Smooth muscle cell of the brain vasculature (primary cell): ENCODE measurements at regions not wholly inside any gene's neighbourhood (a gene's known extent, or its start where the extent isn't known, plus 50 kb on each side); places are given as distances from the start of the nearest gene placed in this dataset.
"Not testable (repeated sequence)": the region's sequence is repeated elsewhere in the genome, so short reads cannot be mapped to it uniquely, and the experiment has no call there.

Experiments used
- DNase-seq: peaks from one replicate; pipeline ENCODE4 v3.0.0-alpha.2; 2012; ENCODE audit warnings: low read depth, low spot score

DNA sequence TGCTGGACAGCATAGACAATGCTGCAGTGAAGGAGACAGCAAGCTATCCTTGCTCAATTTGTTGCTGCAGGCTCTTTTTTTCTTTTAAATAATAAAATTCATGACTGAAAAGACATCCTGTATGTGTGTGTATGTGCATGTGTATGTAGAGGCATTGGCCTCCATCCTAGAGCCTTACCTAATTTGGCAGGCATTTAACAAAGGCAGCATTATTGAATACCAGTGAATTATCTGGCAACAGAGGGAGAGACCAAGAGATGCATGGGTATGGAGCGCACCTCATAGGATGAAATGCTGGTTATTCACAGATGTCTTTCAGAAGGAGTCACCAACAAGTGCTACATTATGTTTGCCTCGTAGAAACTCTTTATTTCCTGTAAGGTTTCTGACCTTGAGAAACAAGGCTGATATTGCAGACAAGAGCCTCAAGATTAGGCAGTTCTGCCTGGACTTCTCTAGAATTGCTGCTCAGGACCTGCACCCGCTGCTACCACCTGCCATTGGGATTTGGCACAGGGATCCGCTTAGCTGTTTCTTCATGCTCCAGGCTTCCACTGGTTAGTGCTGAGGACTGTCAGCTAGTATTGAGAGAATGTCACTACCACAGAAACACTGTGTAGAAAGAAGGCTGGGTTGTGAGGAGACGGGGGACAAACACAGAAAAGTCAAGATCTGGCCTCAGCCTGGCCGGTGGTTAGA is 247.7 kb upstream of the RFX3 start:
- no peak for DNase-seq

DNA sequence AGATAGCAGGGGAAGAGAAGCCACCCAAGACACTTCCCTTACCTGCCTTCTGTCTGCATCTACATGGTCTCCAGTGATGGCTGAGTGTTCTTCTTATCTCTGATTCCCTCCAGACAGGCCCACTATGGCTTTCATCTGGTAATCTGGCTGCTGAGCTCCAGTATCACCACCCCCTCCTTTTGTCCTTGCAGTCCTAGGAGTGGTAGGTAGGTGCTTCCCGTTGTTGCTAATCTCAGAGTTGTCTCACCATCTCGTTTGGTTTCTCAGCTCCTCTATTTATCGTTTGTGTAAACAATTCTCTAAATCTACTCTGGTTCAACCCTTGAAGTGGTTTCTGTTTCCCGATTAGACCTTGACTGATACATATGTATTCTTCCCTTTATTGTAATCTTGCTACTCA is 243.8 kb upstream of the RFX3 start:
- no peak for DNase-seq

DNA sequence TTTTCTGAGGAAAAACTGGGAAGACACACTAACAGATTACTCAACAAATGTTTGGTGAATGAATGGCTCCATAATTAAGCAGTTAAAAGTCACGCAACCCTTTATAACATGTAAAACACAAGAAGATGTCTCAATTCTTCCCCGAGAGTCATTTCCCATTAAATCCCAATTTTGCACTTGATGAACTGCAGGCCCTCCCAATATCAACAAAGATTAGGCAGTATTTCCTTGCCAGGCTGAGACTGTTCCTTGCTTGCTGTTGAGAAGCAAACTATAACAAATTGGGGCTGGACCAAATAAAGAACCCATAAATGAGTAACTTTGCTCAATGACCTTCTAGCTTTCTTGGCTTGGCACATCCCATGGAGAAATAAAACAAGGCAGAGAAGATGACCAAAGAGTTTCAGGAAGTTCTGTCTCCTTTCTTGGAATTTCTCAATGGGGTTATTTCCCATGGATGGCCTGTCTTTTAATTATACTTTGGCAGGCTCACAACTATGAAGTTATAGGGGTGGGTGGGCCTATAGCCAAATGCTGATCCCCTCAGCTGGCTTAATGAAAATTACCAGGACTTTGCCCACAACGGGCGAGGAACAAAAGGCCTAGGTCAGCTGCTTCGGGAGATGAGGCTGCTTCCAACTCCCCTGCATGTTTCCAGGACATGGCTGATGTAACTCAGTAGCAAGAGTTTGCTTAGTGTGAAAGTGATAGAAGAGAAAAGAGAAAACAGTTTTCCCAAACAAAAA is 243.1 kb upstream of the RFX3 start:
- DNase-seq: no peak

DNA sequence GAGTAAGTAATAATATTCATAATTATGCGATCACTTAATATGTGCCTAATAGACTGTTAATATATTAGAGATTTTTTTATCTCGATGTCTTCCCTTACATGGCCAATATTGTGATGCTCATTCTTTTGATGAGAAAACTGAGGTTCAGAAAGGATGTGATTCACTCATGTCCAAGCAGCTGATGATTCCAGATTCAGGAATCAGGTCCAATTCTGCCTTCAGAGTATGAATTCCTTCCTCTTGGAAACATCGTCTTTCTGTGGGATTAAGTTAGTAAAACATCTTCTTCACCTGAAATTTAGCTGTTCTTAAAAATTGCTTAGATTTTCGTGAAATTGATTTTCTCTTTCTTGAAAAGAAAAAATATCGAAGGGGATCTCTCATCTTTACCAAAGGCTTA is 242.5 kb upstream of the RFX3 start:
- DNase-seq: no peak

DNA sequence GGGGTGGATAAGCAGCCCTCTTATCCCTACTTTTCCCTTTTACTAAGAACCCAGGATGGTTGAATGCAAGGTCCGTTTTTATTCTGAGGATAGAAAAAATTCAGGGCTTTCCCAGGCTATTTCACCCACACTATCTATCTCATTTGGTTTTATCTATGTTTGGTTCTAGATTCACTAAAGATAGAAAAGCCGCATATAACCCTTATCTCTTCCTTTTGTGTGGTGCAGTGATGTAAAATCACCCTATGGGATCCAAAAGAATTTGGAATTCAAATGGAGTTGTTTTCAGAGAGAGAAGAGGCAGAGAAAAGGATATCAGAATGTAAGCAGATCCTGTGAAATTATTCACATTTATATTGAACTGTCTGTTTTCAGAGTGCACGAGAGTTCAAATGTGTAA is 236.3 kb upstream of the RFX3 start:
- no peak for DNase-seq

DNA sequence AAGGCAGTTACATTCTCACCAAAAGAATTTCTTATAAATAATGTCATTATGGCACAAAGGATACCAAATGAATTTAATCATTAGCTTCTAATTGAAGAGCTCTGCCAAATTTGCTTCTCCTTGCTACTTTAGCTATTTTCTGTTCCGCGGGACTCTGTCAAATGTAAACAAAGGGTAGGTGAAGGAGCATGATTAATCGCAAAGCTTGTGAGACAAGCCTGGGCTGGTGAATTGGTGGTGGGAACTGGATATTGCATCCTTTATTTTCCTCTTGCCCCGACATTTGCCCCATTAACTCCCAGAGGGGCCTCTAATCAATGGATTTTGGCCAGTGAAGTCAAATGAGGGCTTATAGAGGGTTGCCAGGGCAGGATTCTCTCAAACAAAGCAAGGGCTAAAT is 234.2 kb upstream of the RFX3 start:
- no peak for DNase-seq

DNA sequence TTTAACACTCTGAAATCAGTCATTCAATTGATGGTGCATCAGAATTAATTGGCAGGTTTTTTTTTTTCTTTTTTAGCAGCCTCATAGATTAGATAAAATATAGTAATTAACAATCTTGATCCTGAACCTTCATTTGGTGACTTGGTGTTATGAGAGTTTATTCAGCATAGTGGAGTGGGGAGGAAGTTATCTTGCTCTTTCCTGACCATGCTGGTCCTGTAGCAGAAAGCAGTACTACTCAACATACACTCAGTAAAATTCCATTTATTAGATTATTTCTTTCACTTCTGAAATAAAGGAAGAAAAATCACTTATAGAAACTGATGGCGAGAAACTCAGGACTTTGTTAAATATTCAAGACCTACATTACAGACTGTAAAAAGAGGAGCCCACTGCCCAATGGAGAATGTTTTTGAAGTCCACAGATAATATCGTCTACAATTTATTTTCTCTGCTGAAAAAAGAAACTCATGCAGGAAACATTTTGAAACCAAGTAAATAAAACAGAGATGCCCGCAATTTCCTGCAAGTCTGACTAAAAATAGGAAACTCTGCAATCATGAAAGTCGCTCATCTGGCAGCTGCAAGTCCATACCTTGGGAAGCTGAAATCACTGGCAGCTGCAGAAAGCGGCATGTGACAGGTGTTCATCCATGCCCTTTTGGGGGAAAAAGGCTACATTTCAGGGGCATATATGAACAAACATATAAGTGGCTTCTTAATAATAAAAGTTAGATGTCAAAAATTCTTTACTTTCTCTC is 233.2 kb upstream of the RFX3 start:
- no peak for DNase-seq

DNA sequence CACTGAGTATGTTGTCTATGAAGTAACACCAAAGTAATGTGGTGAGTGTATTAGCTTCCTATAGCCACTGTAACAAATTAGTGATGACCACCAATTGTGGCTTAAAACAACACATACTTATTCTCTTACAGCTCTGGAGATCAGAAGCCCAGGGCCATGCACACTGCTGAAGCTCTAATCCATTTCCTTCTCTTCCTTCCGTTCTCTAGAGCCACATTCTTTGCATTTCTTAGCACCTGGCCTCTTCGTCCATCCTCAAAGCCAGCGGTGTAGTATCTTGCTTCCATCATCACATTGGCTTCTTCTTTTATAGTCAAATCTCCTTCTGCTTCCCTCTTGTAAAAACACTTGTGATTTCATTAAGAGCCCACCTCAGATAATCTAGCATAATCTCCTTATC is 230.3 kb upstream of the RFX3 start:
- DNase-seq: no peak

DNA sequence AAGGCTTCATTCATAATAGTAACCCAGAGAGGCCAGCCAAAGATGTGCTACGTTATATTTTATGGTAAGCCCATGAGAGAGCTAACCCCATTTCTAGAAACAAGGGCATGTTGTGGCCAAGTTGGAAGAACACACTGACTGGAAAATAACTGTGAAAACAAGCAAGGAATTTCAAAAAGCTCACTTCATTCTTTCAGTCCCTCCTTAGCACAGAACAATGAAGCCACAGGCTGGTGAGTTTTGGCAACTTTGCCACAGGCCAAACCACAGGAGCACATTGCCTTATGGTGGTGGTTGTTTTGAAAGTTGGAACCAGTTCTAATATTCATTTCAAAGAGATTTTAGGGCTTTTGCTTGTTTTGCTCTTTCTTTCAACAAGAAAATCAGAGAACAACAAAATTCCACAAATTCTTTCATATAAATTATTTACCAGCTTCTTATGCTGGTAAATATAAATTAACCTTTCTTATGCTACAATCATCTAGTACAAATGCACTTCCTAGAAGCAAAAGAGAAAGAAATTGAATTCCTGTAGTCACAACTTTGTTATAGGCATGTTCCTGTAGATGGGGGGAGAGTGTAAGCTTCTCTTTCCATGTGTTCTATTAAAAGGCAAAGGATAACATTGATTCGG is 225.4 kb upstream of the RFX3 start:
- DNase-seq: no peak

DNA sequence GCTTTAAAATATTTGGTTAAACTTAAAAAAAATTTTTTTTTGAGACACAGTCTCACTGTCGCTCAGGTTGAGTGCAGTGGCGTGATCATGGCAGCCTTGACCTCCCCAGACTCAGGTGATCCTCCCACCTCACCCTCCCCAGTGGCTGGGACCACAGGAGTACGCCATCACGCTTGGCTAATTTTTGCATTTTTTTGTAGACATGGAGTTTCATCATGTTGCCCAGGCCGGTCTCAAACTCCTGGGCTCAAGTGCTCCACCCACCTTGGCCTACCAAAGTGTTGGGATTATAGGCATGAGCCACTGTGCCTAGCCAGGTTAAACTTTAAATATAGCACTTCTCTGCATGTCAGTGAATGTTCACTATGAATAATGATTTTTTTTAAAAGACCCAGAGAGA is 224.5 kb upstream of the RFX3 start:
- DNase-seq: no peak

DNA sequence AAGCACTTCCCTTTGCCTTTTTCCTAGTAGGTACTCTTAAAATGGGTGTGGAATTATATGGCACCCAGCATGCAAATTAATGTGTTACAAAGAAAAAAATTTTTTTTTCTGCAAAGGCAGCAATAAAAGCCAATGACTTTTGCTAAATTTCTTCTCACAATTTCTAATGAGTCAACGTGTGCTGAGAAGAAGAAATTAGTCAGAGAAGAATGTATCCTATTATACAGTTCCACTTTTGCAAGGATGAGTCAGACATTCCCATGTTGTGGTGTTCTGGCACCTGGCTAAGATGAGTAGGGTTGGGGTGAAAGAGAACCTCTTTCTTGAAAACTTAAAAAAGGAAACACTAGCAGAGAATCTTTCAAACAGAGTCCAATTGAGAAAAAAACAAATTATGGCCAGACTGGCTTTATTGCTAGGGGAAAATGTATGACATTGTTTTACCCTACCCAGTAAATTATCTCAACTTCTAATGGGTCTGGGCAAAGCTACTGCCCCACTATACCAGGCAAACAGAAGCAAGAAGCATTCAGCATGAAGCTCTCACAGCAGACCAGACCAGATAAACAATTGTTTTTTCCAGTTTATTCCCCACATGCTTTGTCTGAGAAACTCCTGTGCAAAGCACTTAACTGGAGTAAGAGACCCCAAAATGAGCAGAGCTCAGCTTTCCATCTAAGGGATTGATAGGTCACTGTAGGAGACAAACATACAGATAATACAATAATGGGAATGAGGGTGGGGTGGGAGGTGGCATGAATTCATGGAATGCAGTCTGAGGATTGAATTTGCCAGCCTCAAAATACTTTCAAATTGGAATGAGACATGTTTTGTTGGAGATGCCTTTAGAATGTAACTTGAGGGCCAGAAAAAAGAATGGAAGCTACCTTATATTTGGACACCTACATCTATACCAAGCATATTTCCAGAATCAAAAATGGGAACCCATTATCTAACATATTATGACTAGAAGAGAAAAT is 220.8 kb upstream of the RFX3 start:
- no peak for DNase-seq

DNA sequence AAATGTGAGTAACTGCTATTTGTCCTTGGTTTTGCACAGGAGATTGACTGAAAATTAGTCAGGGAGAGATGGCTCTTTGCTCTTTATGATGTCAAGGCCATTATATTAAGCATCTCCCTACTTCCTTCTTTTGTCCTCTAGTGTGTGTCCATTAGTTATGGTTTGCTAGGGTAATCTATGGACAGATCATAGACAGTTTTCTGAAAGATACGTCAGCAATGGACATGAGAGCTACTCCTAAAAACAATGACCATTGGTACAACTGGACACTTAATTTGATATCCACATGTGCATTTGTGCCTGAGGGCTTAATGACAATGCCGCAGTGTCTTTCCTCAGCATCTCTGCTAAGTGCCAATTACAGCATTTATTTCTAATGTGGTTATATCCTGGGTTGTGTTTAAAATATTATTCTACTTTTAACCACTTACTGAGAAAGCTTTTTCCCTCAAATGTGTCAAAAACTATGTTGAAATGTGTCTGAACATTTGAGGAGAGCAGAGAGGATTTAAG is 218.2 kb upstream of the RFX3 start:
- no peak for DNase-seq

DNA sequence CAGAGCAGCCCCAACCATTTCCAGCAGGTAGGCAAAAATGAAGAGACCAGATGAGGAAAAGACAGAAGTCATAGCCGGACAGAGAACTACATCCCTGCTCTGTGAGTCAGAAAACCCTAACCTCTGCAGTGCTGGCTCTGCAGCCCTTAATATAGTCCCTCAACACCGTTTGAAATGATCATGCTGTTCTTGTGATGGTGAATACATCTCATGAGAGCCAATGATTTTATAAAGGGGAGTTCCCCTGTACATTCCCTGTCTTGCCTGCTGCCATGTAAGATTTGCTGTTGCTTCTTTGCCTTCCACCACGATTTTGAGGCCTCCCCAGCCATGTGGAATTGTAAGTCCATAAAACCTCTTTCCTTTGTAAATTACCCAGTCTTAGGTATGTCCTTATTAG is 216.8 kb upstream of the RFX3 start:
- no peak for DNase-seq

DNA sequence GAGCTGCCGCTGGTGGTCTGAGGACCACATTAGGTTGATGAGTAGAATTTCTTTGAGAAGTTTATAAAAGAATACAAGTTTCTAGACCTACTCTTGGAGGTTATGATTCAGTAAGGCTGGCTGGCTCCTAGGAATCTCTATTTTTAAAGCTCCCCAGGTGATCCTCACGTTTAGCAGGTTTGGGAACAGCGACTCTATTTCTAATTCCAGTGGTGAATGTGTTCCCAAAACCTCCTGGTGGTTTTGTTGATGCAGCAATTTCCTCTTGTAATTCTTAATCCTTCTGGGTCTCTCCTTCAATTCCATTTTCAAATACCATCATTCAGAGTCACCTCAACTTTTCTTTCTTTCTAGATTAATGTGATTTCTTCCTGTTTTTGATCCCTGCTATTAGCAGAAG is 215.9 kb upstream of the RFX3 start:
- DNase-seq: no peak

DNA sequence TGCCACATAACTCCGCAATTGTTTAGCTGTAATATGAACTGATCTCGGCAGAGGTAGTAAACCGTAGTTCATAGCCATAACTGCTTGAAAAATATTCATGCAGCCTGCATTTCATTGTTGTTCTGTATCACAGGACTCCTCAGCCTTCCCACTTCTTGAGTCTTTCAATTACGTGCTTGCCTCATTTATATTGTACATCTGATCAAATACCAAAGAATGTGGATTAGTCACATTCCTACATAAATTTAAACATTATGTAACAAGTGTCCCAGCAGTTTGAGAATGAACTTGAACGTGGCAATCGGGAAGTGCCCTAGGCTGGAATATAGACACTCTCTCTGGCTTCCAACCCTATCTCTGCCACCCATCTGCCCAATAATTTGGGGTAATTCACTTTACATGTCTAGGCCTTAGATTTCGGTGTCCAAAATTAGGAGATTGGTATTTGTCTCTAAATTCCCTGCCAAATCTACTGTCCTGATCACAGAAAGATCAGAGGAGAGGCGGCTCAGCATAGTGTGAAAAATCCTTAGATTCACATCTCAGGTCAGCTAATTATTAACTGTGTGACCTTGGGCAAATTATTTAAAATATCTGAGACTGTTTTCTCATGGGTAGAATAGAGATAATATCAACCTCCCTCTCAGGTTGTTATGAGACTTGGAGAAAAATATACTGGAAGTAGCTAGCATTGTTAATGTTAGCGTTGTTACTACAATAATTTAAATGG is 215.1 kb upstream of the RFX3 start:
- no peak for DNase-seq

DNA sequence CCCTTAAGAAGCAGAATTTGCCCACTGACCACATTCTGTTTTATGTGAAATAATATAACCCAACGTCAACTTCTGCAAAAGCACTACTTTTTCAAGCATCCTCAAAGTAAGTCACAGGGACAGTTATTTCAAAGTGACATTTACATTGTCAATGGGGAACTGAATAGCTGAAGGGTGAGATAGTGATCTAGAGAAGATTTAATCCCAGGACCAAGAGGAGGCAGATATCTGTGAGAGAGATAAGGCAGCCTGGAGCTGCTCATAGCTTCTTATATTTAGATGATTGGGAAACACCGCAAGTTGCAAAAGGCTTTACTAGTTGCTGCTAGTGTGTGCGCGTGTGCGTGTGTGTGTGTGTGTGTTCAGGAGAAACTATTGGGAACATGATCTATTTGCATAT is 210.4 kb upstream of the RFX3 start:
- no peak for DNase-seq

DNA sequence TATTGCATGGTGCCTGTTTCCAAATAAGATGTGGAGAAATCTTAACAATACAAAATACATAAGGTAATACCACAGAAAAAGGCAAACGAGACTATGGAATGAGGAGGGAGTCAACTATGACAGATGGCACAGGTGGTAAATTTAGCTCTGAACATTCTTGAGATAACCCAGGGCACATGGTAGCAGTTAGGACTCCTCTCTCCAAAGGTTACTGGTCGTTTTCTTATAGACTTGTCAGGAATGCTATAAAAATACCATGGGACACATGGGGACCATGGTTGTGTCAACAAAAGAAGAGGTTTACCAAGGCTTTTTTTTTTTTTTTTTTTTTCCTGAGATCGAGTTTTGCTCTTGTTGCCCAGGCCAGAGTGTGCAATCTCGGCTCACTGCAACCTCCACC is 209.4 kb upstream of the RFX3 start:
- DNase-seq: no peak

DNA sequence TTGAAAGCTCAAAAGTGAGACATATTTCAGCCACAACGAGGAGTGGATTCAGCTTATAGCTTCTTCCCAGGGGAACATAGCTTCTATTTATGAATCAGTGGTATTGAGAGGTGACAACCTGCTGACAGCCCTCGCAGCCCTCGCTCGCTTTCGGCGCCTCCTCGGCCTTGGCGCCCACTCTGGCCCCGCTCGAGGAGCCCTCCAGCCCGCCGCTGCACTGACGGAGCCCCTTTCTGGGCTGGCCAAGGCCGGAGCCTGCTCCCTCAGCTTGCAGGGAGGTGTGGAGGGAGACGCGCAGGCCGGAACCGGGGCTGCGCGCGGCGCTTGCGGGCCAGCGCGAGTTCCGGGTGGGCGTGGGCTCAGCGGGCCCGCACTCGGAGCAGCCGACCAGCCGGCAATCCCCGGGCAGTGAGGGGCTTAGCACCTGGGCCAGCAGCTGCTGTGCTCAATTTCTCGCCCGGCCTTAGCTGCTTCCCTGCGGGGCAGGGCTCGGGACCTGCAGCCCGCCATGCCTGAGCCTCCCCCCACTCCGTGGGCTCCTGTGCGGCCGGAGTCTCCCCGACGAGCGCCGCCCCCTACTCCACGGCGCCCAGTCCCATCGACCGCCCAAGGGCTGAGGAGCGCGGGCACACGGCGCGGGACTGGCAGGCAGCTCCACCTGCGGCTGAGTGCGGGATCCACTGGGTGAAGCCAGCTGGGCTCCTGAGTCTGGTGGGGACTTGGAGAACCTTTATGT is 207.9 kb upstream of the RFX3 start:
- not testable (repeated sequence) for DNase-seq

DNA sequence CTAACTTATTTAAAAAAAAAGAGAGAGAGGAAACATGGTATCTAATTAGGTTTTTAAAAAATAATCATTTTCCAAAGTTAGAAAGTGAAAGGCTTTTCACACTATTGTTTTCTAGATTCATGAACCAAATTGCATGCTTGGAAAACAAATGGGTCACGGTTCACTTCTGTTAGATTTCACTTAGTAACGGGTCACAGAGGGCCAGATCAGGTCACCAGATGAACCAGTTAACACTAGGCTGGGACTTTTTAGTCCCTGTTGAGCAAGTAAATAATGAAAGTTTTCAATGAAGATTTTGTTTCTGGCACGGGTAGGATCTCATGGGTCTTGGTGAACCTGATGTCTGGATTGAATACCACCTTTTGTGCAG is 207.2 kb upstream of the RFX3 start:
- DNase-seq: no peak
